Astrocyte (in vitro differentiated cells and primary cell): ENCODE measurements at regions not wholly inside any gene's neighbourhood (a gene's known extent, or its start where the extent isn't known, plus 50 kb on each side); places are given as distances from the start of the nearest gene placed in this dataset.

Experiments used
- CTCF ChIP-seq: IDR thresholded peaks from 2 replicates; pipeline ENCODE4 v1.5.1; 2011; ENCODE audit warnings: low read depth, mild to moderate bottlenecking, inconsistent platforms, low read length, moderate library complexity; ENCODE audit not compliant: insufficient read depth
- EZH2 ChIP-seq: IDR thresholded peaks from 2 replicates; pipeline ENCODE4 v1.6.1; 2012; ENCODE audit warnings: mild to moderate bottlenecking, low read length, inconsistent platforms; ENCODE audit not compliant: insufficient read depth

GRCh38 chr5:125149527-125149926 lies 403.1 kb upstream of the ZNF608 start:
- TF ChIP-seq CTCF (no peak), EZH2 (no peak)
